Lower leg skin (tissue), 4 donors: ENCODE measurements at regions not wholly inside any gene's neighbourhood (a gene's known extent, or its start where the extent isn't known, plus 50 kb on each side); places are given as distances from the start of the nearest gene placed in this dataset.

Experiments used
- DNase-seq, 2 donors: peaks; one replicate each; pipeline ENCODE4 v3.0.0-alpha.2; 2019; ENCODE audit warnings: low spot score in 2 of 2
- H3K4me3 ChIP-seq: fragments of 200-600 bp; sonication (generic); 2 replicates; pipeline ENCODE4 v1.5.1; 2017; ENCODE audit warnings: mild to moderate bottlenecking, low read depth; ENCODE audit not compliant: poor library complexity, severe bottlenecking
- CTCF ChIP-seq, 3 donors: fragments of 450-650 bp; IDR thresholded peaks; one replicate each; pipeline ENCODE4 v1.5.1; 2016; ENCODE audit warnings: antibody characterized with exemption in 3 of 3, mild to moderate bottlenecking in 3 of 3, moderate library complexity in 2 of 3
- POLR2A ChIP-seq, 2 donors: fragments of 450-650 bp; IDR thresholded peaks; one replicate each; pipeline ENCODE4 v1.6.1; 2016 to 2017; ENCODE audit warnings: antibody characterized with exemption in 2 of 2, mild to moderate bottlenecking in 1 of 2, moderate library complexity in 1 of 2
- WGBS, 2 donors: methylation state at CpG; one replicate each; pipeline ENCODE4 v1.1.5; 2018; 5-methylcytosine and 5-hydroxymethylcytosine counted together
- intact Hi-C: fragments of 100-400 bp; cut with DNase I; formaldehyde crosslinking; loops from one replicate; pipeline ENCODE4 v1.15.0; 2023; ENCODE audit warnings: low total_unique reads

DNA sequence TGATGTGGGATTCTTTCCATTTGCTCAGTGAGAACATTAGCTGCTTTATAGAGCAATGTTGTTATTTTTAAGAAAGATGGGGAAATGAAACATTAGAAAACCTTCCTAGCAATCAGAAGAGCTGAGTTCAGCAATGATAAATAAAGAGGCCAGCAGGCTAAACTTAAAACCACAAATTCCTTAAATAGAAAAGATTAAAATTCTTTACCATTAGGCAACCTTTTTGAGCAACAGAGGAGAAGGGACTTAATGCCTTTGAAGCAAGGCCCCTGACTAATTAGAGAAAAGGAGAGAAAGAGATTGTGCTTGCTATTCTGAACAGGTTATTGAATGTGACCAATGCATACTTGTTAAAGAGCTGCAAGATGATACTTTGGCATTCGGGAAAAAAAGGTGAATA is 160.8 kb upstream of the LMO3 start:
- no peak overlapping the region for H3K4me3 ChIP-seq
- no peak for DNase-seq
- intact Hi-C loops = no loop called here
- no peak for TF ChIP-seq POLR2A (IDR thresholded peaks at IDR 0.05)
- TF ChIP-seq CTCF (IDR thresholded peaks at IDR 0.05) = no peak
- WGBS, 2 donors = 66 to 80% methylated on average over 1 of the region's 1 CpG

DNA sequence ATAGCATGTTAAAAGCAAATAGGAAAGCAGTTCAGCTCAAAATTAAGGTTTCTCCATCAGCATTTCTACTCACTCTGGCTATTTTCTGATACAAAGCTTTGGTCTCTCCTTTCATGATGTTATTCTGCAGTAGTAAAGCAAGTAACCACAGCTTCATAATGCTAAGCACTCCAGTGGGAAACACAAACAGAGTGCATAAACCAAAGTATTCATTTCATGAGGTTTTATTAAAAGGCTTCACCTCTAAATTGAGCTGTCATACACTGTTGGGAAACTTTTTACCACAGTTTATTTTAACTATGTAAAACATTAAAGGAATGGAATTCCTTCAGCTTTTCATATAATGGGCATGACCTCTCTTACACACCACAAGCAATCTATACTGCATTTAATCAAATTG is 157.9 kb upstream of the LMO3 start:
- H3K4me3 ChIP-seq = no peak overlapping the region
- DNase-seq = no peak
- no peak for TF ChIP-seq POLR2A (IDR thresholded peaks at IDR 0.05)
- TF ChIP-seq CTCF (IDR thresholded peaks at IDR 0.05) = no peak
- intact Hi-C loops = no loop called here

GRCh38 chr12:16756833-16757555 is 151.0 kb upstream of the LMO3 start:
- DNase-seq = no peak
- no peak overlapping the region for H3K4me3 ChIP-seq
- 41 to 49% methylated on average over 8 of the region's 8 CpGs for WGBS, 2 donors
- intact Hi-C loops = no loop called here
- TF ChIP-seq CTCF (IDR thresholded peaks at IDR 0.05) (no peak), POLR2A (IDR thresholded peaks at IDR 0.05) (no peak)

DNA sequence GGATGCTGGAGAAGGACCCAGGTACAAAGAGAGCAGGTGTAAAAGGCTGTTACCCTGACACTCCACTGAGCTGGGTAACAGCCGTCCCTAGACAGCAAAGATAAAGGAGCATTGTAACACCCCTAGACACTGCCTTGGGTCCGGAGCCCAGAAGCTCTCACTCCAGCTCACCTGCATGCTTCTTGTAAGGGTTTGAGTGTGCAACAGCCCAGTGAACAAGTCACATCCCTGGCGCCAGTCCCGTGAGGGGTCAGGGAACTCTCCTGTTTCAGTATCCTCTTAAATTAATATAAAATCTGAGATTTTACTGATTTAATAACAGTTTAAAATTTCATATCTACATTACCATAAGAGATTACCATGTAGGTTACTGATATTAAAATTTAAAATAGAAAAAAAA is 124.8 kb upstream of the LMO3 start:
- intact Hi-C loops = no loop called here
- WGBS, 2 donors = 85 to 91% methylated on average over 4 of the region's 4 CpGs

DNA sequence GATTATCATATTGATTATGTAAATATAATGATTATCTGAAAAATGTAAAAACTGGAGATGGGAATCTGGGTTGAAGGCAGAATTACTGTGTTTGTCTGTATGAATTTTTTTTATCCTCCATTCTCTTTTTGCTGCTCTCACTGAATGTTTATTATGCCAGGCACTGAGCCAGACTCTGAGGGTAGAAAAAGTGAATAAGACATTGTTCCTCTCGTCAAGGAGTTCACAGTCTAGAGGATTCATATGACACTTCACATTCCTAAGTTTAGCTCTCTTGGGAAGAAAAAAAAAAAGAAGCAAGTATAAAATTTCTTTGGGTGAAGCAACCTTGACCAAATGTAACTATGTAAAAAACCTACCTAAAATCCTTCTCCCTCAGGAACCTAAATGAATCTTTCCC is 120.9 kb upstream of the LMO3 start:
- WGBS, 2 donors = 15 to 18% methylated on average over 1 of the region's 1 CpG
- TF ChIP-seq CTCF (IDR thresholded peaks at IDR 0.05) (no peak), POLR2A (IDR thresholded peaks at IDR 0.05) (no peak)
- intact Hi-C loops = no loop called here
- no peak overlapping the region for H3K4me3 ChIP-seq
- no peak for DNase-seq

More for the DNA sequence above, 124.8 kb upstream of the LMO3 start:
- H3K4me3 ChIP-seq = no peak overlapping the region
- no peak for DNase-seq
- no peak for TF ChIP-seq CTCF (IDR thresholded peaks at IDR 0.05)
- no peak for TF ChIP-seq POLR2A (IDR thresholded peaks at IDR 0.05)
